ENCODE measurements at regions not wholly inside any gene's neighbourhood (a gene's known extent, or its start where the extent isn't known, plus 50 kb on each side); places are given as distances from the start of the nearest gene placed in this dataset.

DNA sequence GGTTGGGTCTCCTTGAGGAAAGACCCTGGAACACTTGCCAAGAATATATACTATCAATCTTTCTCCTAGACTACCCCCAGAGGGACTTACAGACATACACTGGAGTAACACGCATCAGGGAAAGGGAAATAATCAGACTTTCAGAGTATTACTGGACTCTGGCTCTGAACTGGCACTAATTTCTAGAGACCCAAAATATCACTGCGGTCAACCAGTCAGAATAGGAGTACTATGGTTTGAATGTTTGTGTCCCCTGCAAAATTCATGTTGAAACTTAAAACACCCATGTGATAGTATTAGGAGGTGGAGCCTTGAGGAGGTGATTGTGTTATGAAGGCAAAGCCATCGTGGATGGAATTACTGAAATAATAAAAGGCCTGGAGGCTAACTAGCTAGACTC, 323.7 kb downstream of the EN1 start:
- TF ChIP-seq, protein P1, sequence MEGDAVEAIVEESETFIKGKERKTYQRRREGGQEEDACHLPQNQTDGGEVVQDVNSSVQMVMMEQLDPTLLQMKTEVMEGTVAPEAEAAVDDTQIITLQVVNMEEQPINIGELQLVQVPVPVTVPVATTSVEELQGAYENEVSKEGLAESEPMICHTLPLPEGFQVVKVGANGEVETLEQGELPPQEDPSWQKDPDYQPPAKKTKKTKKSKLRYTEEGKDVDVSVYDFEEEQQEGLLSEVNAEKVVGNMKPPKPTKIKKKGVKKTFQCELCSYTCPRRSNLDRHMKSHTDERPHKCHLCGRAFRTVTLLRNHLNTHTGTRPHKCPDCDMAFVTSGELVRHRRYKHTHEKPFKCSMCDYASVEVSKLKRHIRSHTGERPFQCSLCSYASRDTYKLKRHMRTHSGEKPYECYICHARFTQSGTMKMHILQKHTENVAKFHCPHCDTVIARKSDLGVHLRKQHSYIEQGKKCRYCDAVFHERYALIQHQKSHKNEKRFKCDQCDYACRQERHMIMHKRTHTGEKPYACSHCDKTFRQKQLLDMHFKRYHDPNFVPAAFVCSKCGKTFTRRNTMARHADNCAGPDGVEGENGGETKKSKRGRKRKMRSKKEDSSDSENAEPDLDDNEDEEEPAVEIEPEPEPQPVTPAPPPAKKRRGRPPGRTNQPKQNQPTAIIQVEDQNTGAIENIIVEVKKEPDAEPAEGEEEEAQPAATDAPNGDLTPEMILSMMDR (IDR thresholded peaks at IDR 0.05; ENCODE audit: insufficient read depth, low read depth, low read length), result no peak
- no peak for TF ChIP-seq EZH2 (IDR thresholded peaks at IDR 0.05; ENCODE audit: insufficient read depth, low read length)
